ENCODE measurements at regions not wholly inside any gene's neighbourhood (a gene's known extent, or its start where the extent isn't known, plus 50 kb on each side); places are given as distances from the start of the nearest gene placed in this dataset.

- no peak for TF ChIP-seq YY1 (IDR thresholded peaks at IDR 0.05; ENCODE audit: low read depth)
- TF ChIP-seq FOXM1 (IDR thresholded peaks at IDR 0.05; ENCODE audit: borderline replicate concordance, low read depth): no peak
- no peak for TF ChIP-seq EP300 (IDR thresholded peaks at IDR 0.05; ENCODE audit: borderline replicate concordance)
- TF ChIP-seq CEBPB (IDR thresholded peaks at IDR 0.05): no peak
- TF ChIP-seq, protein P1, sequence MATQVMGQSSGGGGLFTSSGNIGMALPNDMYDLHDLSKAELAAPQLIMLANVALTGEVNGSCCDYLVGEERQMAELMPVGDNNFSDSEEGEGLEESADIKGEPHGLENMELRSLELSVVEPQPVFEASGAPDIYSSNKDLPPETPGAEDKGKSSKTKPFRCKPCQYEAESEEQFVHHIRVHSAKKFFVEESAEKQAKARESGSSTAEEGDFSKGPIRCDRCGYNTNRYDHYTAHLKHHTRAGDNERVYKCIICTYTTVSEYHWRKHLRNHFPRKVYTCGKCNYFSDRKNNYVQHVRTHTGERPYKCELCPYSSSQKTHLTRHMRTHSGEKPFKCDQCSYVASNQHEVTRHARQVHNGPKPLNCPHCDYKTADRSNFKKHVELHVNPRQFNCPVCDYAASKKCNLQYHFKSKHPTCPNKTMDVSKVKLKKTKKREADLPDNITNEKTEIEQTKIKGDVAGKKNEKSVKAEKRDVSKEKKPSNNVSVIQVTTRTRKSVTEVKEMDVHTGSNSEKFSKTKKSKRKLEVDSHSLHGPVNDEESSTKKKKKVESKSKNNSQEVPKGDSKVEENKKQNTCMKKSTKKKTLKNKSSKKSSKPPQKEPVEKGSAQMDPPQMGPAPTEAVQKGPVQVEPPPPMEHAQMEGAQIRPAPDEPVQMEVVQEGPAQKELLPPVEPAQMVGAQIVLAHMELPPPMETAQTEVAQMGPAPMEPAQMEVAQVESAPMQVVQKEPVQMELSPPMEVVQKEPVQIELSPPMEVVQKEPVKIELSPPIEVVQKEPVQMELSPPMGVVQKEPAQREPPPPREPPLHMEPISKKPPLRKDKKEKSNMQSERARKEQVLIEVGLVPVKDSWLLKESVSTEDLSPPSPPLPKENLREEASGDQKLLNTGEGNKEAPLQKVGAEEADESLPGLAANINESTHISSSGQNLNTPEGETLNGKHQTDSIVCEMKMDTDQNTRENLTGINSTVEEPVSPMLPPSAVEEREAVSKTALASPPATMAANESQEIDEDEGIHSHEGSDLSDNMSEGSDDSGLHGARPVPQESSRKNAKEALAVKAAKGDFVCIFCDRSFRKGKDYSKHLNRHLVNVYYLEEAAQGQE (IDR thresholded peaks at IDR 0.05; ENCODE audit: low read depth): no peak
- TF ChIP-seq TEAD4 (IDR thresholded peaks at IDR 0.05): no peak
- no peak for TF ChIP-seq NFIC (IDR thresholded peaks at IDR 0.05)
- TF ChIP-seq CREB1 (IDR thresholded peaks at IDR 0.05; ENCODE audit: low read depth): no peak
- TF ChIP-seq TCF12 (IDR thresholded peaks at IDR 0.05; ENCODE audit: low read depth): no peak
- TF ChIP-seq, protein P2, sequence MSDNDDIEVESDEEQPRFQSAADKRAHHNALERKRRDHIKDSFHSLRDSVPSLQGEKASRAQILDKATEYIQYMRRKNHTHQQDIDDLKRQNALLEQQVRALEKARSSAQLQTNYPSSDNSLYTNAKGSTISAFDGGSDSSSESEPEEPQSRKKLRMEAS (IDR thresholded peaks at IDR 0.05): no peak
- TF ChIP-seq, protein P3, sequence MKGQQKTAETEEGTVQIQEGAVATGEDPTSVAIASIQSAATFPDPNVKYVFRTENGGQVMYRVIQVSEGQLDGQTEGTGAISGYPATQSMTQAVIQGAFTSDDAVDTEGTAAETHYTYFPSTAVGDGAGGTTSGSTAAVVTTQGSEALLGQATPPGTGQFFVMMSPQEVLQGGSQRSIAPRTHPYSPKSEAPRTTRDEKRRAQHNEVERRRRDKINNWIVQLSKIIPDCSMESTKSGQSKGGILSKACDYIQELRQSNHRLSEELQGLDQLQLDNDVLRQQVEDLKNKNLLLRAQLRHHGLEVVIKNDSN (IDR thresholded peaks at IDR 0.05): no peak
- no peak for TF ChIP-seq TAF1 (IDR thresholded peaks at IDR 0.05; ENCODE audit: low read depth)
- TF ChIP-seq RAD21 (IDR thresholded peaks at IDR 0.05; ENCODE audit: low read depth): no peak
- TF ChIP-seq EGR1 (IDR thresholded peaks at IDR 0.05): no peak
Observed at GRCh38 chr16:6189216-6189615, 1091.6 kb upstream of the EEF2KMT start.

Measured in Ishikawa (cell line).